GM19023 (cell line): ENCODE measurements at regions not wholly inside any gene's neighbourhood (a gene's known extent, or its start where the extent isn't known, plus 50 kb on each side); places are given as distances from the start of the nearest gene placed in this dataset.
"Not testable (repeated sequence)": the region's sequence is repeated elsewhere in the genome, so short reads cannot be mapped to it uniquely, and the experiment has no call there.

ENCODE experiments used
- ATAC-seq: cut with Tn5 transposase; IDR thresholded peaks from one replicate; pipeline ENCODE4 v1.9.1; 2021; ENCODE audit warnings: mild to moderate bottlenecking, moderate library complexity; ENCODE audit not compliant: unreplicated experiment

GRCh38 chr19:37303591-37304171, 67.2 kb upstream of the ZNF527 start:
- ATAC-seq, result no peak

GRCh38 chr19:37304190-37304883, 66.6 kb upstream of the ZNF527 start:
- ATAC-seq, result no peak

- ATAC-seq, result no peak
Measured at GRCh38 chr19:37304884-37305255, 66.0 kb upstream of the ZNF527 start.

- no peak for ATAC-seq
Measured at GRCh38 chr19:37306383-37306963, 64.4 kb upstream of the ZNF527 start.

GRCh38 chr19:37309834-37310575, 60.9 kb upstream of the ZNF527 start:
- no peak for ATAC-seq

GRCh38 chr19:37312531-37313334, 58.2 kb upstream of the ZNF527 start:
- ATAC-seq, result not testable (repeated sequence)

GRCh38 chr19:37313335-37313627, 57.6 kb upstream of the ZNF527 start:
- ATAC-seq, result no peak

GRCh38 chr19:37317403-37318209, 53.3 kb upstream of the ZNF527 start:
- ATAC-seq, result peak; percentile 96

- ATAC-seq, result not testable (repeated sequence)
Measured at GRCh38 chr19:37320988-37321387, 49.9 kb upstream of the ZNF527 start.
